ENCODE measurements at regions not wholly inside any gene's neighbourhood (a gene's known extent, or its start where the extent isn't known, plus 50 kb on each side); places are given as distances from the start of the nearest gene placed in this dataset.

DNA sequence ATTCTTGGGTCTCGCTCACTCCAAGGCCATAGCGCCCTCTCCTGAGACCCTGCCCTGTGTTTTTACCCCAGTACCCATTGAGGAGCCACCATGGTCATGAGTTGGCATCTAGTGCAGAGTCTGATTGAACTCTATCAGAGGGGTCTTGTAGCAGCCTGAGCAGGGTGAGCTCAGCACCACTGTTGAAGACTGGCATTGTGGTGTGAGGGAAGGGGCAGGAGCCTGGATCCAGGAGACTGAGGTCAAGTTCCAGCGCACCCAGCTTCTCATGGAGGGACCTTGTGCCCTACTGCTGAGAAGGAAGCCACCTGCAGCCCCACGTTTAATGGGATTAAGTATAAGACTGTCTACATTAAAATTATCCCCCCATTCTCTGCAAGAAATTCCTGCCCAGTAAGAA lies 65.8 kb upstream of the LARS2 start:
- CTCF ChIA-PET, result no interaction called here
- POLR2A ChIA-PET, result no interaction called here
- DNase-seq (ENCODE audit: low read depth, low spot score), result no peak
- H3K4me3 ChIP-seq (ENCODE audit: low read depth, low read length), result no peak overlapping the region
- TF ChIP-seq, protein P1, sequence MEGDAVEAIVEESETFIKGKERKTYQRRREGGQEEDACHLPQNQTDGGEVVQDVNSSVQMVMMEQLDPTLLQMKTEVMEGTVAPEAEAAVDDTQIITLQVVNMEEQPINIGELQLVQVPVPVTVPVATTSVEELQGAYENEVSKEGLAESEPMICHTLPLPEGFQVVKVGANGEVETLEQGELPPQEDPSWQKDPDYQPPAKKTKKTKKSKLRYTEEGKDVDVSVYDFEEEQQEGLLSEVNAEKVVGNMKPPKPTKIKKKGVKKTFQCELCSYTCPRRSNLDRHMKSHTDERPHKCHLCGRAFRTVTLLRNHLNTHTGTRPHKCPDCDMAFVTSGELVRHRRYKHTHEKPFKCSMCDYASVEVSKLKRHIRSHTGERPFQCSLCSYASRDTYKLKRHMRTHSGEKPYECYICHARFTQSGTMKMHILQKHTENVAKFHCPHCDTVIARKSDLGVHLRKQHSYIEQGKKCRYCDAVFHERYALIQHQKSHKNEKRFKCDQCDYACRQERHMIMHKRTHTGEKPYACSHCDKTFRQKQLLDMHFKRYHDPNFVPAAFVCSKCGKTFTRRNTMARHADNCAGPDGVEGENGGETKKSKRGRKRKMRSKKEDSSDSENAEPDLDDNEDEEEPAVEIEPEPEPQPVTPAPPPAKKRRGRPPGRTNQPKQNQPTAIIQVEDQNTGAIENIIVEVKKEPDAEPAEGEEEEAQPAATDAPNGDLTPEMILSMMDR (IDR thresholded peaks at IDR 0.05; ENCODE audit: insufficient read depth, low read length, missing control alignments), result no peak

DNA sequence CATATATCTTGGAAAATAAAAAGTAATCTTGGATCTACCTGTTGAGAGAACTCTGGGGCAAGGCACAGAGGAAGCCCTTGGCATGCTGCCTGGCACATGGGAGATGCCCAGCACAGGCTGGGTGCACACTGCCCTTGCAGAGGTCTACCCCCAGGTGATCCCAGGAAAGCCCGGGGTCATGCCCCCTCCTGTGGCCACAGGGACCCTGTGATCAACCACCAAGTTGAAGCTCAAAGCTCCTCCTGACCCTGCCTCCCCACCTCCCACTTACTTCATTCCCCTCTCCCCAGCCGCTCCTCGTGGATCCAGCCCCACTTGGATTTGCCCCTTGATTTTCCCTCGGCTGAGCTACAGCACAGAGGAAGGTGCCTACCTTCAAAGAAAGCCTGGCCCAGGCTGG lies 62.7 kb upstream of the LARS2 start:
- DNase-seq (ENCODE audit: low read depth, low spot score), result no peak
- no peak overlapping the region for H3K4me3 ChIP-seq (ENCODE audit: low read depth, low read length)
- POLR2A ChIA-PET, result no interaction called here
- TF ChIP-seq, protein P1 (IDR thresholded peaks at IDR 0.05; ENCODE audit: insufficient read depth, low read length, missing control alignments), result no peak
- CTCF ChIA-PET, result no interaction called here

GRCh38 chr3:45329761-45330305 lies 58.5 kb upstream of the LARS2 start:
- CTCF ChIA-PET, result no interaction called here
- DNase-seq (ENCODE audit: low read depth, low spot score), result no peak
- no peak overlapping the region for H3K4me3 ChIP-seq (ENCODE audit: low read depth, low read length)
- TF ChIP-seq, protein P1 (IDR thresholded peaks at IDR 0.05; ENCODE audit: insufficient read depth, low read length, missing control alignments), result no peak
- POLR2A ChIA-PET, result no interaction called here

DNA sequence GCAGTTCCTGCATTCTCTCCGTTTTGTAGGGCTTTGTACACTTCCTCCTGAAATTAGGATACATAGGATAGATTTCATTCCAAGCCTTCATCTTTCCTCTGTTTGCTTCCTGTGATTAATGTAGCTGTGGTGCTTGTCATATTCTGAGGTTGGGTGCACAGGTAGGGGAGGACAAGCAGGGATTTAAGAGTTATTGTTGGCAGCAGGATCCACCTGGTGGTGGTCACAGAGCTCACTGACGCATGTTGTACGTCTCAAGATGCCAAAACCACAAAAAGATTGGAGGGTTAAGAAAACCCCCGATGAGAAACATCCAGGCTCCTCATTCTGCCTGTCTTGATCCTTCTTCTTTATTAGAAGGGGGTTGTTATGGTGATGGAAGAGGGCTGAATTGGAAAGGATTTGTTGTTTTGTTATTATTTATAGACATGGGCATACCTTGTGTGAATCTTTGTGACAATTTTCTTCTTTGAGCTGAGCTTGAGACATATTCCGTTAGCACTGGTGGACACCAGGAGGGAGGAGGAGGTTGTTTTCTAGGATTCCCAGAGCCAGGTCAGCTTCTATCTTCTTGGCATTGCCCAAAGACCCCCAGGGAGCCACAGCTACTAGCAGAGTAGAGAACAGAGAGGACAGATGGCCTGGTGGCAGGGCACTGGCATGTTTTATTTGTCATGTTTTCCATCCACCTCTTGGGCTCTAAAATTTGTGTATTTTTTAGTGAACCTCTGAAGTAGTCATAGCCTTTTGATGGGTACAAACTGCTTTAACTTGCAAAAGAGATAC lies 57.7 kb upstream of the LARS2 start:
- TF ChIP-seq, protein P1 (IDR thresholded peaks at IDR 0.05; ENCODE audit: insufficient read depth, low read length, missing control alignments), result no peak
- H3K4me3 ChIP-seq (ENCODE audit: low read depth, low read length), result no peak overlapping the region
- CTCF ChIA-PET, result interaction anchor here (0.8 to 1.0 kb wide), 2 partner anchors 17 to 290 kb away, joined by 3 read pairs; no protein-coding TSS in a partner anchor
- DNase-seq (ENCODE audit: low read depth, low spot score), result no peak
- POLR2A ChIA-PET, result no interaction called here

GRCh38 chr3:45332493-45332892 lies 55.9 kb upstream of the LARS2 start:
- TF ChIP-seq, protein P1 (IDR thresholded peaks at IDR 0.05; ENCODE audit: insufficient read depth, low read length, missing control alignments), result no peak
- no peak for DNase-seq (ENCODE audit: low read depth, low spot score)
- H3K4me3 ChIP-seq (ENCODE audit: low read depth, low read length), result no peak overlapping the region
- CTCF ChIA-PET, result no interaction called here
- POLR2A ChIA-PET, result no interaction called here

- no peak for DNase-seq (ENCODE audit: low read depth, low spot score)
- POLR2A ChIA-PET, result no interaction called here
- CTCF ChIA-PET, result interaction anchor here (0.9 kb wide), 1 partner anchor 292 kb away, joined by 4 read pairs; no protein-coding TSS in a partner anchor
These were observed 55.4 kb upstream of the LARS2 start for GRCh38 chr3:45332901-45333407.

More at GRCh38 chr3:45332901-45333407, 55.4 kb upstream of the LARS2 start:
- TF ChIP-seq, protein P1 (IDR thresholded peaks at IDR 0.05; ENCODE audit: insufficient read depth, low read length, missing control alignments), result no peak
- H3K4me3 ChIP-seq (ENCODE audit: low read depth, low read length), result no peak overlapping the region
